DND-41 (cell line): ENCODE measurements at regions not wholly inside any gene's neighbourhood (a gene's known extent, or its start where the extent isn't known, plus 50 kb on each side); places are given as distances from the start of the nearest gene placed in this dataset.

Experiments
- EZH2 ChIP-seq: IDR thresholded peaks from 3 replicates; pipeline ENCODE4 v1.6.1; 2012; ENCODE audit warnings: borderline replicate concordance, low read depth, mild to moderate bottlenecking, moderate library complexity, low read length, inconsistent platforms; ENCODE audit not compliant: severe bottlenecking
- TF ChIP-seq, protein P1 (sequence below): IDR thresholded peaks from 2 replicates; pipeline ENCODE4 v1.5.1; 2012; ENCODE audit warnings: borderline replicate concordance, low read length, moderate library complexity, mild to moderate bottlenecking; ENCODE audit not compliant: poor library complexity, severe bottlenecking; ENCODE audit errors: extremely low read depth

DNA sequence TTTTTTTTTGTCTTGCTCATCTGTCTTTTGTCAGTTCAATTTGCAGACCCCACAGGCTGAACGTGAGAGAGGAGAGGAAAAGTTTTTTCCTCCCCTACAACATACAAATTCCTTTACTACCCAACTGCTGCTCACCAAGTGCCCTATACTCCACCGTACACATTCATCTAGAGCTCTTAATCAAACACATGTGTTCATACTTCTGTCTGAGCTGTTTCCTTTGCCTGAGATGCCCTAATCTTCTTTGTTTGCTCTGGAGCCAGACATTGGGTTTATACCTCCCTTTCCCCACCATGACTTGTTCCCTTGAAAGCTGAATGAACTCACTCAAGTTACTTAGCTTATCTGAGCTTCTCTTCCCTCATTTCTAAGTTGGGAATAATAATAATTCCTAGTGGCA lies 122.7 kb upstream of the RASGRP1 start:
- TF ChIP-seq, protein P1, sequence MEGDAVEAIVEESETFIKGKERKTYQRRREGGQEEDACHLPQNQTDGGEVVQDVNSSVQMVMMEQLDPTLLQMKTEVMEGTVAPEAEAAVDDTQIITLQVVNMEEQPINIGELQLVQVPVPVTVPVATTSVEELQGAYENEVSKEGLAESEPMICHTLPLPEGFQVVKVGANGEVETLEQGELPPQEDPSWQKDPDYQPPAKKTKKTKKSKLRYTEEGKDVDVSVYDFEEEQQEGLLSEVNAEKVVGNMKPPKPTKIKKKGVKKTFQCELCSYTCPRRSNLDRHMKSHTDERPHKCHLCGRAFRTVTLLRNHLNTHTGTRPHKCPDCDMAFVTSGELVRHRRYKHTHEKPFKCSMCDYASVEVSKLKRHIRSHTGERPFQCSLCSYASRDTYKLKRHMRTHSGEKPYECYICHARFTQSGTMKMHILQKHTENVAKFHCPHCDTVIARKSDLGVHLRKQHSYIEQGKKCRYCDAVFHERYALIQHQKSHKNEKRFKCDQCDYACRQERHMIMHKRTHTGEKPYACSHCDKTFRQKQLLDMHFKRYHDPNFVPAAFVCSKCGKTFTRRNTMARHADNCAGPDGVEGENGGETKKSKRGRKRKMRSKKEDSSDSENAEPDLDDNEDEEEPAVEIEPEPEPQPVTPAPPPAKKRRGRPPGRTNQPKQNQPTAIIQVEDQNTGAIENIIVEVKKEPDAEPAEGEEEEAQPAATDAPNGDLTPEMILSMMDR = no peak
- no peak for TF ChIP-seq EZH2
